ENCODE measurements at regions not wholly inside any gene's neighbourhood (a gene's known extent, or its start where the extent isn't known, plus 50 kb on each side); places are given as distances from the start of the nearest gene placed in this dataset.

GRCh38 chr2:195318440-195319111, 338.4 kb upstream of the SLC39A10 start:
- no peak overlapping the region for H3K4me3 ChIP-seq (ENCODE audit: low read depth, low read length)
- TF ChIP-seq CTCF (IDR thresholded peaks at IDR 0.05; ENCODE audit: borderline replicate concordance, insufficient read depth, low read depth, low read length): peak; percentile 30; the same call in 1 of the 2 replicates

DNA sequence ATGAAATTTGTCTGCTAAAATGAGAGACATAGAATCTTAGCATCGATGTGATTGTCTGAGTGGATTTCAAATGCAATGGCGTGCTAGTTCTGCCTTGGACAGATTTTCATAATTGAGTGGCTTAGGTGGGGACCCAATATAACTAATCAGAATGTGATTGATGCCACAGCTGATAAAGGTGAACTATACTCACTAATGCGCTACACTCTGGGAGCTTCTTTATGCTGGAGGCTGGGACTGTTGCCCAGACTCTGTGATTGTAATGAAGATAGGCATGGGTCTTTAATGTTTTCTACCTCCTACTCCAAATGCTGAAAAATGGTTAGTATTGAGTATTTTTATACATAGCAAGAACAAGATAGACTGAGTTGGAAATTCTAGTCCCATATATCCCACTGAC, 339.5 kb upstream of the SLC39A10 start:
- H3K4me3 ChIP-seq (ENCODE audit: low read depth, low read length): no peak overlapping the region
- no peak for TF ChIP-seq CTCF (IDR thresholded peaks at IDR 0.05; ENCODE audit: borderline replicate concordance, insufficient read depth, low read depth, low read length)

DNA sequence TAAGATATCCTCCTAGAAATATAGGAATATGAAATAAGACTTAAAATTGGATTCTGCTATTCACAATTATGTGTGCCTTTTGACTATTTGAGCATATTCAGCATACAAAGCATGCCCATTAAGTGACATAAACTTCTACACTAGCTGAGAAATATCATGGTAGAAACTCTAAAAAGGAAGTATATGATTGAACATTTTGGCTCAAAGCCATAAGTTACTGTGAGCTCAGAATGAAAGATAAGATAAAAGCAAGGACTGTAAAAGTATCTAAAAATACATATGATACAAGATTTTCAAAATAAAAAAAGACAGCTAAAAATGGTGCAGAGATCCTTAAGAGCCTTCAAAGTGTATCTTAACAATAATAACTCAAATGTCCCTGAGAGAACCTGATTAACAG, 340.5 kb upstream of the SLC39A10 start:
- no peak for TF ChIP-seq CTCF (IDR thresholded peaks at IDR 0.05; ENCODE audit: borderline replicate concordance, insufficient read depth, low read depth, low read length)

GRCh38 chr2:195313962-195314361, 343.1 kb upstream of the SLC39A10 start:
- H3K4me3 ChIP-seq (ENCODE audit: low read depth, low read length): no peak overlapping the region
- TF ChIP-seq CTCF (IDR thresholded peaks at IDR 0.05; ENCODE audit: borderline replicate concordance, insufficient read depth, low read depth, low read length): no peak

More for the DNA sequence above, 340.5 kb upstream of the SLC39A10 start:
- H3K4me3 ChIP-seq (ENCODE audit: low read depth, low read length): no peak overlapping the region

DNA sequence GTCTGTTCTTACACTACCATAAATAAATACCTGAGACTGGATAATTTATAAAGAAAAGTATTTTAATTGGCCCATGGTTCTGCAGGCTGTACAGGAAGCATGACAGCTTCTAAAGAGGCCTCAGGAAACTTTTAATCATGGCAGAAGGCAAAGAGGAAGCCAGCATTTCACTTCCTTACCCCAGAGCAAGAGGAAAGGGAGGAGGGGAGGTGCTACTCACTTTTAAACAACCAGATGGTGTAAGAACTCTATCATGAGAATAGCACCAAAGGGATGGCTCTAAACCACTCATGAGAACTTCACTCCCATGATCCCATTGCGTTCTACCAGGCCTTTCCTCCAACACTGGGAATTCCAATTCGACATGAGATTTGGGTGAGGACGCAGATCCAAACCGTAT, 344.4 kb upstream of the SLC39A10 start:
- no peak for TF ChIP-seq CTCF (IDR thresholded peaks at IDR 0.05; ENCODE audit: borderline replicate concordance, insufficient read depth, low read depth, low read length)
- no peak overlapping the region for H3K4me3 ChIP-seq (ENCODE audit: low read depth, low read length)

DNA sequence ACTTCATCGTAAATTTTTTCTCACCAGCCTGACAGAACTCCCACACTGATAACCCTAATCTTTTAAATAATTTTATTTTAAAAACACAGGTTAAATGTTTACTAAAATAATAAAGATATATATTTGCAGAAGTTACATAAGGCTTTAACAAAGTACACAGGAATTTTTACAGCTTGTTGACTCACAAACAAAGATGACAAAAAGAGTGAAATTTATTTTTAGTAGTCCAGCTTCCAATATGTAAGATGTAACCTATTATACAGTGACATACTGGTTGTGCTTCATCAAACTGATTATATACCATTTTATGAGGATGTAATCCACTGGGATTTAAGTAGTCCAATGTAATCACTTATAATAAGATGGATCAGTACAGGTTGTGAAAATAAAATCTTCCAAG, 348.9 kb upstream of the SLC39A10 start:
- no peak for TF ChIP-seq CTCF (IDR thresholded peaks at IDR 0.05; ENCODE audit: borderline replicate concordance, insufficient read depth, low read depth, low read length)

GRCh38 chr2:195307751-195308150, 349.3 kb upstream of the SLC39A10 start:
- H3K4me3 ChIP-seq (ENCODE audit: low read depth, low read length): no peak overlapping the region
- TF ChIP-seq CTCF (IDR thresholded peaks at IDR 0.05; ENCODE audit: borderline replicate concordance, insufficient read depth, low read depth, low read length): no peak

More for the DNA sequence above, 348.9 kb upstream of the SLC39A10 start:
- H3K4me3 ChIP-seq (ENCODE audit: low read depth, low read length): no peak overlapping the region
